ENCODE measurements at regions not wholly inside any gene's neighbourhood (a gene's known extent, or its start where the extent isn't known, plus 50 kb on each side); places are given as distances from the start of the nearest gene placed in this dataset.

- no peaks in the 10 kb centered on the region for H3K4me1 Mint-ChIP-seq
- DNase-seq = no peak
- Histone ChIP-seq H3K79me2 (ENCODE audit: control insufficient read depth, insufficient read depth, low read length) (no peaks in the 10 kb centered on the region), H2AFZ (ENCODE audit: insufficient read depth, low read depth, low read length, poor library complexity, severe bottlenecking) (no peak overlapping the region), H3K4me1 (ENCODE audit: control insufficient read depth in 2 of 2, insufficient read depth in 2 of 2, low read length in 2 of 2) (no peaks in the 10 kb centered on the region), H3K36me3 (replicated peaks in 1 of 2; ENCODE audit: control extremely low read depth in 1 of 2, control insufficient read depth in 1 of 2, extremely low read depth in 1 of 2, insufficient read depth in 2 of 2, low read length in 1 of 2) (no peaks in the 10 kb centered on the region), H3K4me3 (ENCODE audit: control extremely low read depth in 1 of 5, extremely low read depth in 1 of 5, insufficient read depth in 1 of 5, low read depth in 2 of 5, low read length in 4 of 5) (no peak overlapping the region), H4K20me1 (ENCODE audit: control insufficient read depth, insufficient read depth, low read length, poor library complexity, severe bottlenecking) (no peaks in the 10 kb centered on the region), H3K9me3 (ENCODE audit: control extremely low read depth in 1 of 3, control insufficient read depth in 2 of 3, insufficient read depth in 1 of 3, low read length in 2 of 3) (peaks cover 0 to 4% (median 0%) of the 10 kb centered on the region in 3 donors), H3K9ac (ENCODE audit: low read length) (no peak overlapping the region), H3K27ac (ENCODE audit: low read length in 2 of 2) (no peak overlapping the region), H3K27me3 (replicated peaks in 1 of 4; ENCODE audit: control extremely low read depth in 1 of 4, control insufficient read depth in 3 of 4, insufficient read depth in 4 of 4, low read length in 3 of 4) (no peaks in the 10 kb centered on the region), H3K4me2 (replicated peaks; ENCODE audit: low read depth, low read length, poor library complexity, severe bottlenecking) (no peak overlapping the region)
- H3K4me3 Mint-ChIP-seq = no peak overlapping the region
- TF ChIP-seq, protein P1, sequence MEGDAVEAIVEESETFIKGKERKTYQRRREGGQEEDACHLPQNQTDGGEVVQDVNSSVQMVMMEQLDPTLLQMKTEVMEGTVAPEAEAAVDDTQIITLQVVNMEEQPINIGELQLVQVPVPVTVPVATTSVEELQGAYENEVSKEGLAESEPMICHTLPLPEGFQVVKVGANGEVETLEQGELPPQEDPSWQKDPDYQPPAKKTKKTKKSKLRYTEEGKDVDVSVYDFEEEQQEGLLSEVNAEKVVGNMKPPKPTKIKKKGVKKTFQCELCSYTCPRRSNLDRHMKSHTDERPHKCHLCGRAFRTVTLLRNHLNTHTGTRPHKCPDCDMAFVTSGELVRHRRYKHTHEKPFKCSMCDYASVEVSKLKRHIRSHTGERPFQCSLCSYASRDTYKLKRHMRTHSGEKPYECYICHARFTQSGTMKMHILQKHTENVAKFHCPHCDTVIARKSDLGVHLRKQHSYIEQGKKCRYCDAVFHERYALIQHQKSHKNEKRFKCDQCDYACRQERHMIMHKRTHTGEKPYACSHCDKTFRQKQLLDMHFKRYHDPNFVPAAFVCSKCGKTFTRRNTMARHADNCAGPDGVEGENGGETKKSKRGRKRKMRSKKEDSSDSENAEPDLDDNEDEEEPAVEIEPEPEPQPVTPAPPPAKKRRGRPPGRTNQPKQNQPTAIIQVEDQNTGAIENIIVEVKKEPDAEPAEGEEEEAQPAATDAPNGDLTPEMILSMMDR (IDR thresholded peaks at IDR 0.05) = no peak
- no peak for TF ChIP-seq EZH2 (IDR thresholded peaks at IDR 0.05; ENCODE audit: borderline replicate concordance, insufficient read depth, low read depth, low read length, poor library complexity, severe bottlenecking)
- ChIA-PET POLR2A (no interaction called here), CTCF (no interaction called here)
- H3K9me3 Mint-ChIP-seq (ENCODE audit: insufficient read depth) = no peaks in the 10 kb centered on the region
- H3K27me3 Mint-ChIP-seq = no peaks in the 10 kb centered on the region
- no CpG with 5 or more reads among the region's 5 CpGs for WGBS (ENCODE audit: insufficient coverage)
- H3K27ac Mint-ChIP-seq = no peak overlapping the region
- intact Hi-C loops (cut with micrococcal nuclease) = no loop called here
- no peak for ATAC-seq (ENCODE audit: low read depth)
Observed at GRCh38 chr14:48580692-48581091, 905.3 kb upstream of the MDGA2 start.

GRCh38 chr14:48575772-48576171, 900.4 kb upstream of the MDGA2 start:
- Mint-ChIP-seq H3K27me3 (no peaks in the 10 kb centered on the region), H3K4me3 (no peak overlapping the region), H3K4me1 (no peaks in the 10 kb centered on the region), H3K27ac (no peak overlapping the region), H3K9me3 (ENCODE audit: insufficient read depth) (no peaks in the 10 kb centered on the region)
- 78% methylated on average over 7 of the region's 7 CpGs for WGBS (ENCODE audit: insufficient coverage)
- H3K79me2 ChIP-seq (ENCODE audit: control insufficient read depth, insufficient read depth, low read length) = no peaks in the 10 kb centered on the region
- H3K4me2 ChIP-seq (replicated peaks; ENCODE audit: low read depth, low read length, poor library complexity, severe bottlenecking) = no peak overlapping the region
- no peaks in the 10 kb centered on the region for H3K4me1 ChIP-seq (ENCODE audit: control insufficient read depth in 2 of 2, insufficient read depth in 2 of 2, low read length in 2 of 2)
- ATAC-seq (ENCODE audit: low read depth) (no peak), DNase-seq (no peak)
- POLR2A ChIA-PET = no interaction called here
- no peaks in the 10 kb centered on the region for H3K36me3 ChIP-seq (replicated peaks in 1 of 2; ENCODE audit: control extremely low read depth in 1 of 2, control insufficient read depth in 1 of 2, extremely low read depth in 1 of 2, insufficient read depth in 2 of 2, low read length in 1 of 2)
- no peak overlapping the region for H3K27ac ChIP-seq (ENCODE audit: low read length in 2 of 2)
- no peaks in the 10 kb centered on the region for H3K27me3 ChIP-seq (replicated peaks in 1 of 4; ENCODE audit: control extremely low read depth in 1 of 4, control insufficient read depth in 3 of 4, insufficient read depth in 4 of 4, low read length in 3 of 4)
- intact Hi-C loops (cut with micrococcal nuclease) = no loop called here
- no peak overlapping the region for H3K4me3 ChIP-seq (ENCODE audit: control extremely low read depth in 1 of 5, extremely low read depth in 1 of 5, insufficient read depth in 1 of 5, low read depth in 2 of 5, low read length in 4 of 5)
- no peak overlapping the region for H3K9ac ChIP-seq (ENCODE audit: low read length)
- no peaks in the 10 kb centered on the region for H4K20me1 ChIP-seq (ENCODE audit: control insufficient read depth, insufficient read depth, low read length, poor library complexity, severe bottlenecking)
- peaks cover 0 to 5% (median 0%) of the 10 kb centered on the region in 3 donors for H3K9me3 ChIP-seq (ENCODE audit: control extremely low read depth in 1 of 3, control insufficient read depth in 2 of 3, insufficient read depth in 1 of 3, low read length in 2 of 3)
- CTCF ChIA-PET = no interaction called here
- no peak for TF ChIP-seq EZH2 (IDR thresholded peaks at IDR 0.05; ENCODE audit: borderline replicate concordance, insufficient read depth, low read depth, low read length, poor library complexity, severe bottlenecking)
- TF ChIP-seq, protein P1 (IDR thresholded peaks at IDR 0.05) = no peak
- no peak overlapping the region for H2AFZ ChIP-seq (ENCODE audit: insufficient read depth, low read depth, low read length, poor library complexity, severe bottlenecking)
